Sigmoid colon (tissue), 6 donors: ENCODE measurements at regions not wholly inside any gene's neighbourhood (a gene's known extent, or its start where the extent isn't known, plus 50 kb on each side); places are given as distances from the start of the nearest gene placed in this dataset.

Source experiments
- DNase-seq: peaks from one replicate; pipeline ENCODE4 v3.0.0-alpha.2; 2019
- H3K27ac ChIP-seq, 4 donors: fragments of 200-600 bp; sonication (generic); one replicate each; pipeline ENCODE4 v1.5.1; 2016 to 2019; ENCODE audit warnings: mild to moderate bottlenecking in 1 of 4
- H3K27me3 ChIP-seq, 3 donors: fragments of 200-600 bp; sonication (generic); one replicate each; pipeline ENCODE4 v1.5.1; 2019; ENCODE audit warnings: mild to moderate bottlenecking in 1 of 3
- H3K36me3 ChIP-seq, 4 donors: fragments of 200-600 bp; sonication (generic); one replicate each; pipeline ENCODE4 v1.5.1; 2016 to 2019
- H3K4me1 ChIP-seq, 4 donors: fragments of 200-600 bp; sonication (generic); one replicate each; pipeline ENCODE4 v1.5.1; 2017 to 2019
- H3K4me3 ChIP-seq, 4 donors: fragments of 200-600 bp; sonication (generic); one replicate each; pipeline ENCODE4 v1.5.1; 2017 to 2019; ENCODE audit warnings: mild to moderate bottlenecking in 2 of 4, moderate library complexity in 1 of 4
- H3K9me3 ChIP-seq, 4 donors: fragments of 200-600 bp in 3 of 4; sonication (generic) in 3 of 4; one replicate each; pipeline versions ENCODE4 v1.5.1 to v1.6.1; 2013 to 2019
- EP300 ChIP-seq, 4 donors: sonication (generic); formaldehyde crosslinking; IDR thresholded peaks; one replicate each; pipeline ENCODE4 v1.6.1; 2017; ENCODE audit warnings: antibody characterized with exemption in 4 of 4
- POLR2A ChIP-seq, 2 donors: fragments of 450-650 bp; IDR thresholded peaks; one replicate each; pipeline ENCODE4 v1.6.1; 2016; ENCODE audit warnings: antibody characterized with exemption in 2 of 2, mild to moderate bottlenecking in 2 of 2, moderate library complexity in 2 of 2
- POLR2AphosphoS5 ChIP-seq, 4 donors: sonication (generic); formaldehyde crosslinking; IDR thresholded peaks; one replicate each; pipeline ENCODE4 v1.6.1; 2017; ENCODE audit warnings: antibody characterized with exemption in 4 of 4
- WGBS, 2 donors: extraction: QIAGEN DNeasy Blood & Tissue Kit; methylation state at CpG; one replicate each; pipeline ENCODE4 v1.1.7; 2013; 5-methylcytosine and 5-hydroxymethylcytosine counted together
- intact Hi-C: fragments of 100-400 bp; cut with DNase I; formaldehyde crosslinking; loops from one replicate; pipeline ENCODE4 v1.15.1; 2023
- TF ChIP-seq, protein P1 (sequence below), 4 experiments: fragments of 450-650 bp in 3 of 4; fragments of 200-600 bp in 1 of 4; IDR thresholded peaks; one replicate each; pipeline ENCODE4 v1.5.1; 2016 to 2019; ENCODE audit warnings: antibody characterized with exemption in 4 of 4, mild to moderate bottlenecking in 3 of 4, moderate library complexity in 2 of 4
- donor health status: healthy with polysubstance abuse.
- donor health status: healthy.

DNA sequence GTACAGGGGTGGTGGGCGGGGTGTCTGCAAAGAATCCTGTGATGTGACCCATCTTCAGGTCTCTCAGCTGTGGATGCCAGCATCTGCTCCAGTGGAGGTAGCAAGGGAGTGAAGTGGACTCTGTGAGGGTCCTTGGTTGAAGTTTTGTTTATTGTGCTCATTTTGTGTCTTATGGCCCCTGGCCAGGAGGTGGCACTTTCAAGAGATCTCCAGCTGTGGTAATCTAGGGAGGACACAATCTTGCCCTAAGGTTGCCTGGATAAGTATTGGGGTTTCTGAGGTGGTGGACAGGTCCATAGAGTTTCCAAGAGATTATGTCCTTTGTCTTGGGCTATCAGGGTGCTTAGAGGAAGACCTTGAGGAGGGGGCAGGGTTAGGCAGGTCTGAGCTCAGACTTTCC, 260.7 kb downstream of the CCDC59 start:
- TF ChIP-seq POLR2A (IDR thresholded peaks at IDR 0.05) = no peak
- no peak for TF ChIP-seq EP300 (IDR thresholded peaks at IDR 0.05)
- TF ChIP-seq POLR2AphosphoS5 (IDR thresholded peaks at IDR 0.05) = no peak
- TF ChIP-seq, protein P1, sequence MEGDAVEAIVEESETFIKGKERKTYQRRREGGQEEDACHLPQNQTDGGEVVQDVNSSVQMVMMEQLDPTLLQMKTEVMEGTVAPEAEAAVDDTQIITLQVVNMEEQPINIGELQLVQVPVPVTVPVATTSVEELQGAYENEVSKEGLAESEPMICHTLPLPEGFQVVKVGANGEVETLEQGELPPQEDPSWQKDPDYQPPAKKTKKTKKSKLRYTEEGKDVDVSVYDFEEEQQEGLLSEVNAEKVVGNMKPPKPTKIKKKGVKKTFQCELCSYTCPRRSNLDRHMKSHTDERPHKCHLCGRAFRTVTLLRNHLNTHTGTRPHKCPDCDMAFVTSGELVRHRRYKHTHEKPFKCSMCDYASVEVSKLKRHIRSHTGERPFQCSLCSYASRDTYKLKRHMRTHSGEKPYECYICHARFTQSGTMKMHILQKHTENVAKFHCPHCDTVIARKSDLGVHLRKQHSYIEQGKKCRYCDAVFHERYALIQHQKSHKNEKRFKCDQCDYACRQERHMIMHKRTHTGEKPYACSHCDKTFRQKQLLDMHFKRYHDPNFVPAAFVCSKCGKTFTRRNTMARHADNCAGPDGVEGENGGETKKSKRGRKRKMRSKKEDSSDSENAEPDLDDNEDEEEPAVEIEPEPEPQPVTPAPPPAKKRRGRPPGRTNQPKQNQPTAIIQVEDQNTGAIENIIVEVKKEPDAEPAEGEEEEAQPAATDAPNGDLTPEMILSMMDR (IDR thresholded peaks at IDR 0.05) = no peak
- Histone ChIP-seq H3K27me3 (no peaks in the 10 kb centered on the region), H3K9me3 (peaks cover 0 to 1% (median 0%) of the 10 kb centered on the region in 4 donors), H3K4me3 (no peak overlapping the region), H3K36me3 (no peaks in the 10 kb centered on the region), H3K27ac (no peak overlapping the region), H3K4me1 (no peaks in the 10 kb centered on the region)
- WGBS, 2 donors = 60 to 76% methylated on average over 1 of the region's 1 CpG
- intact Hi-C loops = no loop called here
- DNase-seq = no peak

DNA sequence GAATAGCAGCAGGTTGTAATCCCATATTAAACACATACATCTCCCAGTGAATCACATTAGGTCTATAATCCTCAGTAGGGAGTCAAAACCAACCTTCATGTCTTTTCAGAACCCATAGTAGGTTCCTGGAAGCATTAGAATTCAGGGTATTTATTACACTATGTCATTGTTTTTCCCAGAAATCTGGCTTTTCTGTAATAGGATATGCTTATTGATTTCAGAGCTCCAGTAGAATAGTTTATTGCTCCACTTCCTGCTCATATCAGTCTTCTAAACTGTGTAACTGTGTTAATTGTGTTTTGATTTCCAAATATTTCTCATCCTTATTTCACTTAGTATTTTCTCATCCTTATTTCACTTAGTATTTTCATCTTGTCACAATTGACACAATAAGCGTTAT, 268.0 kb downstream of the CCDC59 start:
- Histone ChIP-seq H3K36me3 (no peaks in the 10 kb centered on the region), H3K4me1 (no peaks in the 10 kb centered on the region), H3K27ac (no peak overlapping the region), H3K9me3 (no peaks in the 10 kb centered on the region), H3K27me3 (no peaks in the 10 kb centered on the region), H3K4me3 (no peak overlapping the region)
- TF ChIP-seq POLR2A (IDR thresholded peaks at IDR 0.05) (no peak), EP300 (IDR thresholded peaks at IDR 0.05) (no peak), POLR2AphosphoS5 (IDR thresholded peaks at IDR 0.05) (no peak)
- TF ChIP-seq, protein P1 (IDR thresholded peaks at IDR 0.05) = no peak
- 86 to 91% methylated on average over 1 of the region's 1 CpG for WGBS, 2 donors
- intact Hi-C loops = no loop called here
- DNase-seq = no peak

DNA sequence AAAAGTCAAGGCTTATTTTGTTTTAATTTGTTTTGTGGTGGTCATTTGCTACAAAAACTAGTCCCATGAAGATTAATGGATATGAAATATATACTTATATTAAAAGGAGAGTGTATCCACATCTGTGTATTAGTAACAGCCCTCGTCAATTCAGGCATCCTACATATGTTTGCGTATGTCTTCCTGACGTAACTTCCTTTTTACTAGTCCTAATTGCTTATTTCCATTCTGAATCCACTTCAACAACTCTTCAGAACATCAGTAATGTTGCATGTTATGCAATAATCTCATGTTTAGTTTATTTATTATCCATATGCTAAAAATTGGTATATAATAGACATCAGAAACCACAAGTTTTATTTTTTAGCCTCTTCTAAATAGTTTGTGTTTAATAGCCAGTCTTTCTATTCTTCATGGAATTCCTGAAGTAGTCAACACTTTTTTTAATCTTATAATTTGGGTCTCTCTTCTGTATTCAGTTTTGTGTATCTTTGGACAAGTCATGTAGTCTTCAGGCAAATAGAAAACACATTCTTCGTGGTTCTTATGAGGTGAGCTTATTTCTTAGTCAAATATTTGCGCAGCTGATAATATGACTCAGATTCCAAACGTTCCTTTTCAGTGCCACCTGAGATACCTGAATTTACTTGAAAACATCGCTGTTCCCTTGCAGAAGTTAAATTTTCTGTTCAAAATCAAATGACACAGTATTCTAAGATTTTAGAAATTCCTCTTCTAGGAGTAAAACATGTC, 268.6 kb downstream of the CCDC59 start:
- Histone ChIP-seq H3K9me3 (no peaks in the 10 kb centered on the region), H3K36me3 (no peaks in the 10 kb centered on the region), H3K4me1 (no peaks in the 10 kb centered on the region), H3K27me3 (no peaks in the 10 kb centered on the region), H3K27ac (no peak overlapping the region), H3K4me3 (no peak overlapping the region)
- no peak for DNase-seq
- no peak for TF ChIP-seq POLR2A (IDR thresholded peaks at IDR 0.05)
- TF ChIP-seq, protein P1 (IDR thresholded peaks at IDR 0.05) = no peak
- no peak for TF ChIP-seq POLR2AphosphoS5 (IDR thresholded peaks at IDR 0.05)
- no peak for TF ChIP-seq EP300 (IDR thresholded peaks at IDR 0.05)
- intact Hi-C loops = no loop called here
- WGBS, 2 donors = 51 to 75% methylated on average over 7 of the region's 7 CpGs

DNA sequence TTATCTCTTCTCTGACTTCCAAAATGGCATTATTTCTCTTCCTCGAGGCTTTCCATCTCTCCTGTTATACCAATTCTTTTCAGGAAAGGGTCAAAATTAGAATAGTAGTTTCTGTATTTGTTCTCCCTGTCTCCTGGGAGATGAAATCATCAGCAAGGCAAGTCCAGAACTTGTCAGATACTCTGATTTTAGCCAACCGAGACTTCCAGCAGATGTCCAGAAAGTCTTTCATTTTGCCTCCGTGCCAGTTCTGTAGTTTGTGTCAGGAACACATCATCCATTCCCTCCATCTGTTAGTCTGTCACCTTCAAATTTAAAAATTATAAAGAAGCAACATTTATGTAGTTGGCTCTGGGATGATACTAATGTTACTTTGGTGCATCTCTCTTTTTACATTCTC, 275.7 kb downstream of the CCDC59 start:
- no peaks in the 10 kb centered on the region for H3K9me3 ChIP-seq
- no peaks in the 10 kb centered on the region for H3K36me3 ChIP-seq
- WGBS, 2 donors = 76 to 81% methylated on average over 3 of the region's 3 CpGs
- H3K27me3 ChIP-seq = no peaks in the 10 kb centered on the region
- no peak overlapping the region for H3K4me3 ChIP-seq
- intact Hi-C loops = no loop called here
- no peak overlapping the region for H3K27ac ChIP-seq
- DNase-seq = no peak
- TF ChIP-seq EP300 (IDR thresholded peaks at IDR 0.05) (no peak), POLR2AphosphoS5 (IDR thresholded peaks at IDR 0.05) (no peak), POLR2A (IDR thresholded peaks at IDR 0.05) (no peak)
- TF ChIP-seq, protein P1 (IDR thresholded peaks at IDR 0.05) = no peak
- H3K4me1 ChIP-seq = no peaks in the 10 kb centered on the region
